Brain microvascular endothelial cell (primary cell): ENCODE measurements at regions not wholly inside any gene's neighbourhood (a gene's known extent, or its start where the extent isn't known, plus 50 kb on each side); places are given as distances from the start of the nearest gene placed in this dataset.

ENCODE experiments used
- DNase-seq: peaks from one replicate; pipeline ENCODE4 v3.0.0-alpha.2; 2020
- H3K27ac ChIP-seq: fragments of 250-450 bp; sonication (Bioruptor Pico); 2 replicates; pipeline ENCODE4 v1.5.1; 2020; ENCODE audit warnings: mild to moderate bottlenecking, moderate library complexity
- H3K27me3 ChIP-seq: fragments of 250-450 bp; sonication (Bioruptor Pico); replicated peaks from 2 replicates; pipeline ENCODE4 v1.5.1; 2020; ENCODE audit warnings: mild to moderate bottlenecking
- H3K36me3 ChIP-seq: fragments of 250-450 bp; sonication (Bioruptor Pico); replicated peaks from 2 replicates; pipeline ENCODE4 v1.5.1; 2020; ENCODE audit warnings: mild to moderate bottlenecking
- H3K4me3 ChIP-seq: 2 replicates; pipeline ENCODE4 v1.5.1; 2011; ENCODE audit warnings: low read depth, mild to moderate bottlenecking, control low read depth, low read length, moderate library complexity
- CTCF ChIP-seq: IDR thresholded peaks from 2 replicates; pipeline ENCODE4 v1.5.1; 2011; ENCODE audit warnings: low read depth, mild to moderate bottlenecking, moderate library complexity, low read length, control low read depth, inconsistent platforms; ENCODE audit errors: missing control alignments
- in situ Hi-C: cut with HindIII; loops from 2 replicates; pipeline ENCODE4 v1.10.0; 2017; ENCODE audit warnings: low sequenced_read_pairs, low pct_ligation_motif_present

- Histone ChIP-seq H3K36me3 (no peaks in the 10 kb centered on the region), H3K27ac (no peak overlapping the region), H3K4me3 (no peak overlapping the region), H3K27me3 (no peaks in the 10 kb centered on the region)
- DNase-seq: no peak
- in situ Hi-C loops: no loop called here
- TF ChIP-seq CTCF: no peak
Measured at GRCh38 chr5:97909541-97909940, 726.5 kb upstream of the RIOK2 start.

- no peak overlapping the region for H3K27ac ChIP-seq
- no peaks in the 10 kb centered on the region for H3K27me3 ChIP-seq
- TF ChIP-seq CTCF: no peak
- H3K4me3 ChIP-seq: no peak overlapping the region
- in situ Hi-C loops: no loop called here
- DNase-seq: no peak
- H3K36me3 ChIP-seq: no peaks in the 10 kb centered on the region
Measured at GRCh38 chr5:97914483-97914882, 731.4 kb upstream of the RIOK2 start.

GRCh38 chr5:97915106-97915505 lies 732.1 kb upstream of the RIOK2 start:
- no peak for TF ChIP-seq CTCF
- H3K27ac ChIP-seq: no peak overlapping the region
- in situ Hi-C loops: no loop called here
- H3K36me3 ChIP-seq: no peaks in the 10 kb centered on the region
- no peak overlapping the region for H3K4me3 ChIP-seq
- DNase-seq: no peak
- no peaks in the 10 kb centered on the region for H3K27me3 ChIP-seq

- H3K4me3 ChIP-seq: no peak overlapping the region
- DNase-seq: no peak
- TF ChIP-seq CTCF: no peak
- no peaks in the 10 kb centered on the region for H3K27me3 ChIP-seq
- in situ Hi-C loops: no loop called here
- no peaks in the 10 kb centered on the region for H3K36me3 ChIP-seq
- no peak overlapping the region for H3K27ac ChIP-seq
Measured at GRCh38 chr5:97918057-97918456, 735.0 kb upstream of the RIOK2 start.

GRCh38 chr5:97918620-97919019 lies 735.6 kb upstream of the RIOK2 start:
- TF ChIP-seq CTCF: no peak
- in situ Hi-C loops: no loop called here

GRCh38 chr5:97919719-97920118 lies 736.7 kb upstream of the RIOK2 start:
- DNase-seq: no peak
- in situ Hi-C loops: no loop called here
- Histone ChIP-seq H3K27ac (no peak overlapping the region), H3K27me3 (no peaks in the 10 kb centered on the region), H3K4me3 (no peak overlapping the region), H3K36me3 (no peaks in the 10 kb centered on the region)
- no peak for TF ChIP-seq CTCF

More at GRCh38 chr5:97918620-97919019, 735.6 kb upstream of the RIOK2 start:
- no peak overlapping the region for H3K4me3 ChIP-seq
- no peaks in the 10 kb centered on the region for H3K36me3 ChIP-seq
- no peak for DNase-seq
- H3K27ac ChIP-seq: no peak overlapping the region
- H3K27me3 ChIP-seq: no peaks in the 10 kb centered on the region
